H9 (cell line): ENCODE measurements at regions not wholly inside any gene's neighbourhood (a gene's known extent, or its start where the extent isn't known, plus 50 kb on each side); places are given as distances from the start of the nearest gene placed in this dataset.

Experiments used
- DNase-seq: peaks from one replicate; pipeline ENCODE4 v3.0.0-alpha.2; 2017
- H2AFZ ChIP-seq: one replicate; pipeline ENCODE4 v1.6.1; 2013; ENCODE audit warnings: mild to moderate bottlenecking, low read length, control low read depth, moderate library complexity
- H2AK5ac ChIP-seq: 2 replicates; pipeline ENCODE4 v1.6.1; 2013; ENCODE audit warnings: low read length, control low read depth, mixed read lengths; ENCODE audit not compliant: insufficient read length
- H2BK120ac ChIP-seq: one replicate; pipeline ENCODE4 v1.6.1; 2013; ENCODE audit warnings: low read depth, mild to moderate bottlenecking, low read length, control low read depth, inconsistent platforms; ENCODE audit not compliant: poor library complexity, severe bottlenecking
- H2BK12ac ChIP-seq: 2 replicates; pipeline ENCODE4 v1.6.1; 2013; ENCODE audit warnings: low read length, control low read depth, mixed read lengths, low read depth; ENCODE audit not compliant: insufficient read length
- H2BK15ac ChIP-seq: 2 replicates; pipeline ENCODE4 v1.6.1; 2013; ENCODE audit warnings: low read depth, low read length, control low read depth
- H2BK20ac ChIP-seq: one replicate; pipeline ENCODE4 v1.6.1; 2013; ENCODE audit warnings: low read depth, mild to moderate bottlenecking, low read length, control low read depth, inconsistent platforms; ENCODE audit not compliant: poor library complexity, severe bottlenecking
- H2BK5ac ChIP-seq: 2 replicates; pipeline ENCODE4 v1.6.1; 2013; ENCODE audit warnings: low read length, control low read depth, mixed read lengths; ENCODE audit not compliant: insufficient read length
- H3K14ac ChIP-seq: 2 replicates; pipeline ENCODE4 v1.6.1; 2013; ENCODE audit warnings: low read length, control low read depth; ENCODE audit not compliant: insufficient read depth
- H3K18ac ChIP-seq: 2 replicates; pipeline ENCODE4 v1.6.1; 2013; ENCODE audit warnings: low read depth, mild to moderate bottlenecking, mixed read lengths, low read length, control low read depth; ENCODE audit not compliant: insufficient read length
- H3K23ac ChIP-seq: 2 replicates; pipeline ENCODE4 v1.6.1; 2013; ENCODE audit warnings: low read length, control low read depth, mixed read lengths, low read depth; ENCODE audit not compliant: insufficient read length
- H3K23me2 ChIP-seq: 2 replicates; pipeline ENCODE4 v1.6.1; 2013; ENCODE audit warnings: low read depth, mild to moderate bottlenecking, mixed read lengths, low read length, control low read depth; ENCODE audit not compliant: insufficient read length, poor library complexity, severe bottlenecking
- H3K27ac ChIP-seq: 2 replicates; pipeline ENCODE4 v1.5.1; 2013; ENCODE audit warnings: low read length, control low read depth, mixed read lengths, low read depth; ENCODE audit not compliant: insufficient read length
- H3K27me3 ChIP-seq: 2 replicates; pipeline ENCODE4 v1.6.1; 2013; ENCODE audit warnings: low read length, control low read depth, inconsistent platforms; ENCODE audit not compliant: insufficient read depth
- H3K4ac ChIP-seq: 2 replicates; pipeline ENCODE4 v1.6.1; 2013; ENCODE audit warnings: low read depth, mild to moderate bottlenecking, control low read depth, inconsistent platforms, low read length, moderate library complexity
- H3K4me1 ChIP-seq: 2 replicates; pipeline ENCODE4 v1.6.1; 2013; ENCODE audit warnings: low read length, control low read depth, inconsistent platforms; ENCODE audit not compliant: insufficient read depth
- H3K4me2 ChIP-seq: 2 replicates; pipeline ENCODE4 v1.6.1; 2013; ENCODE audit warnings: low read length, control low read depth, mixed read lengths; ENCODE audit not compliant: insufficient read length, insufficient read depth
- H3K56ac ChIP-seq: 2 replicates; pipeline ENCODE4 v1.6.1; 2013; ENCODE audit warnings: low read depth, mild to moderate bottlenecking, mixed read lengths, low read length, control low read depth; ENCODE audit not compliant: insufficient read length
- H3K79me1 ChIP-seq: 2 replicates; pipeline ENCODE4 v1.6.1; 2013; ENCODE audit warnings: low read depth, mild to moderate bottlenecking, moderate library complexity, low read length, control low read depth, inconsistent platforms; ENCODE audit not compliant: insufficient read depth, poor library complexity, severe bottlenecking
- H3K79me2 ChIP-seq: 2 replicates; pipeline ENCODE4 v1.6.1; 2013; ENCODE audit warnings: low read length, control low read depth, inconsistent platforms; ENCODE audit not compliant: insufficient read depth
- H3K9ac ChIP-seq: 2 replicates; pipeline ENCODE4 v1.6.1; 2013; ENCODE audit warnings: low read length, control low read depth, mixed read lengths; ENCODE audit not compliant: insufficient read length; ENCODE audit errors: extremely low read depth
- H3K9me3 ChIP-seq: one replicate; pipeline ENCODE4 v1.6.1; 2013; ENCODE audit warnings: low read depth, low read length, inconsistent platforms; ENCODE audit not compliant: control insufficient read depth
- H3T11ph ChIP-seq: one replicate; pipeline ENCODE4 v1.6.1; 2013; ENCODE audit warnings: mild to moderate bottlenecking, low read length, control low read depth, inconsistent platforms
- H4K20me1 ChIP-seq: one replicate; pipeline ENCODE4 v1.6.1; 2013; ENCODE audit not compliant: control insufficient read depth, insufficient read length, insufficient read depth
- H4K5ac ChIP-seq: 2 replicates; pipeline ENCODE4 v1.6.1; 2013; ENCODE audit warnings: low read depth, mild to moderate bottlenecking, mixed read lengths, low read length, control low read depth; ENCODE audit not compliant: insufficient read length
- H4K8ac ChIP-seq: replicated peaks from 2 replicates; pipeline ENCODE4 v1.6.1; 2013; ENCODE audit warnings: low read length, control low read depth, mixed read lengths, low read depth; ENCODE audit not compliant: insufficient read length
- H4K91ac ChIP-seq: 2 replicates; pipeline ENCODE4 v1.6.1; 2013; ENCODE audit warnings: low read depth, mild to moderate bottlenecking, moderate library complexity, mixed read lengths, low read length, control low read depth; ENCODE audit not compliant: insufficient read length
- H3K27ac Mint-ChIP-seq, 3 experiments: 2 replicates in 2 of 3; 3 replicates in 1 of 3; pipeline ENCODE4 v1.8.0; 2020 to 2021; ENCODE audit warnings: mixed read lengths in 3 of 3, mild to moderate bottlenecking in 1 of 3, moderate library complexity in 1 of 3
- H3K27me3 Mint-ChIP-seq: 2 replicates; pipeline ENCODE4 v1.8.0; 2021; ENCODE audit warnings: low read depth, mild to moderate bottlenecking, moderate library complexity, mixed read lengths
- H3K36me3 Mint-ChIP-seq, 3 experiments: 2 replicates in 2 of 3; 3 replicates in 1 of 3; pipeline ENCODE4 v1.8.0; 2020 to 2021; ENCODE audit warnings: low read depth in 3 of 3, mixed read lengths in 3 of 3; ENCODE audit not compliant: insufficient read depth in 1 of 3
- H3K4me1 Mint-ChIP-seq, 2 experiments: 2 replicates each; pipeline ENCODE4 v1.8.0; 2020; ENCODE audit warnings: mixed read lengths in 2 of 2
- H3K4me3 Mint-ChIP-seq, 2 experiments: 2 replicates in 1 of 2; 3 replicates in 1 of 2; pipeline ENCODE4 v1.8.0; 2020 to 2021; ENCODE audit warnings: mild to moderate bottlenecking in 2 of 2, mixed read lengths in 2 of 2, moderate library complexity in 1 of 2
- H3K9me3 Mint-ChIP-seq, 2 experiments: 2 replicates in 1 of 2; 3 replicates in 1 of 2; pipeline ENCODE4 v1.8.0; 2020; ENCODE audit warnings: mild to moderate bottlenecking in 2 of 2, mixed read lengths in 2 of 2, moderate library complexity in 1 of 2
- CTCF ChIP-seq: fragments of 200-600 bp; sonication (generic); conservative IDR thresholded peaks from 3 replicates; pipeline ENCODE4 v1.8.0; 2021; ENCODE audit warnings: antibody characterized with exemption, mild to moderate bottlenecking
- WGBS: extraction: QIAGEN DNeasy Blood & Tissue Kit; methylation state at CpG from one replicate; pipeline ENCODE4 v1.1.7; 2013; ENCODE audit warnings: missing lambda C conversion rate, low lambda C conversion rate, mixed read lengths; ENCODE audit not compliant: insufficient read length; ENCODE audit errors: extremely low coverage; 5-methylcytosine and 5-hydroxymethylcytosine counted together

- H3K23me2 ChIP-seq, result peaks cover 2% of the 10 kb centered on the region
- H2BK12ac ChIP-seq, result no peak overlapping the region
- H2BK15ac ChIP-seq, result no peak overlapping the region
- H3K27ac Mint-ChIP-seq, result no peak overlapping the region
- H3K4me2 ChIP-seq, result no peak overlapping the region
- H3K9me3 Mint-ChIP-seq, result no peaks in the 10 kb centered on the region
- no peak overlapping the region for H3K27ac ChIP-seq
- H3K36me3 Mint-ChIP-seq, result no peaks in the 10 kb centered on the region
- no peaks in the 10 kb centered on the region for H3K79me1 ChIP-seq
- H3K4me1 Mint-ChIP-seq, result peaks cover 13 to 16% of the 10 kb centered on the region in 2 experiments
- no peak overlapping the region for H2BK5ac ChIP-seq
- peaks cover 3% of the 10 kb centered on the region; the same call in 1 of the 2 replicates for H3K27me3 Mint-ChIP-seq
- H2BK20ac ChIP-seq, result no peak overlapping the region
- TF ChIP-seq CTCF, result no peak
- no peaks in the 10 kb centered on the region for H3K4me1 ChIP-seq
- H3K79me2 ChIP-seq, result no peaks in the 10 kb centered on the region
- no CpG with 5 or more reads among the region's 9 CpGs for WGBS
- no peak overlapping the region for H4K8ac ChIP-seq
- H4K20me1 ChIP-seq, result no peaks in the 10 kb centered on the region
- H3K23ac ChIP-seq, result no peak overlapping the region
- no peak overlapping the region for H4K91ac ChIP-seq
- H3K9ac ChIP-seq, result no peak overlapping the region
- no peak overlapping the region for H2BK120ac ChIP-seq
- H4K5ac ChIP-seq, result no peak overlapping the region
- H3K4me3 Mint-ChIP-seq, result no peak overlapping the region
- H2AFZ ChIP-seq, result no peak overlapping the region
- DNase-seq, result no peak
- H3K27me3 ChIP-seq, result no peaks in the 10 kb centered on the region
- H3T11ph ChIP-seq, result no peak overlapping the region
- no peak overlapping the region for H3K4ac ChIP-seq
- no peaks in the 10 kb centered on the region for H3K9me3 ChIP-seq
- H3K14ac ChIP-seq, result no peak overlapping the region
- H3K56ac ChIP-seq, result no peak overlapping the region
- H2AK5ac ChIP-seq, result no peak overlapping the region
- H3K18ac ChIP-seq, result no peak overlapping the region
These were observed 85.4 kb upstream of the THBS2 start for GRCh38 chr6:169339025-169339424.
